Caco-2 (cell line): ENCODE measurements at regions not wholly inside any gene's neighbourhood (a gene's known extent, or its start where the extent isn't known, plus 50 kb on each side); places are given as distances from the start of the nearest gene placed in this dataset.

ENCODE experiments used
- BruUV-seq: library from RNA; stranded (reverse); fragments of 400-500 nt; replicated peaks from 2 replicates; lab custom pipeline; 2021; lab: Mats Ljungman, UMichigan
- CTCF ChIA-PET: fragments of 300-600 bp; sonication (Branson Sonifier 250); formaldehyde crosslinking; loops from one replicate; lab custom pipeline; 2022; ENCODE audit warnings: antibody characterized with exemption; lab: Charles Lee
- POLR2A ChIA-PET: fragments of 300-600 bp; sonication (Branson Sonifier 250); formaldehyde crosslinking; loops from one replicate; lab custom pipeline; 2022; ENCODE audit warnings: antibody characterized with exemption; lab: Charles Lee
- DNase-seq, 2 experiments: peaks; one replicate each; pipeline versions ENCODE4 v3.0.0 to v3.0.0-alpha.2; 2020 to 2022
- H3K27me3 ChIP-seq: replicated peaks from 2 replicates; pipeline ENCODE4 v1.6.0; 2011; ENCODE audit warnings: low read length; ENCODE audit not compliant: control insufficient read depth, insufficient read depth
- H3K36me3 ChIP-seq: 2 replicates; pipeline ENCODE4 v1.5.1; 2011; ENCODE audit warnings: low read length; ENCODE audit not compliant: control insufficient read depth, insufficient read depth
- H3K4me1 ChIP-seq: fragments of 250-450 bp; sonication (Bioruptor Pico); 2 replicates; pipeline ENCODE4 v1.5.1; 2020; ENCODE audit warnings: mild to moderate bottlenecking
- H3K4me3 ChIP-seq: 2 replicates; pipeline ENCODE4 v1.5.1; 2011; ENCODE audit warnings: low read depth, mild to moderate bottlenecking, control low read depth, low read length
- H3K9me3 ChIP-seq: fragments of 250-450 bp; sonication (Bioruptor Pico); 2 replicates; pipeline ENCODE4 v1.5.1; 2020; ENCODE audit warnings: mild to moderate bottlenecking, moderate library complexity
- H3K27ac Mint-ChIP-seq: one replicate; pipeline ENCODE4 v1.8.0; 2022; ENCODE audit warnings: mixed read lengths; ENCODE audit not compliant: unreplicated experiment
- H3K27me3 Mint-ChIP-seq: one replicate; pipeline ENCODE4 v1.8.0; 2022; ENCODE audit warnings: mixed read lengths; ENCODE audit not compliant: insufficient read depth, unreplicated experiment
- H3K36me3 Mint-ChIP-seq: one replicate; pipeline ENCODE4 v1.8.0; 2022; ENCODE audit warnings: mild to moderate bottlenecking, mixed read lengths; ENCODE audit not compliant: insufficient read depth, unreplicated experiment
- H3K4me1 Mint-ChIP-seq: one replicate; pipeline ENCODE4 v1.8.0; 2022; ENCODE audit warnings: low read depth, mixed read lengths; ENCODE audit not compliant: unreplicated experiment
- H3K4me3 Mint-ChIP-seq: one replicate; pipeline ENCODE4 v1.8.0; 2022; ENCODE audit warnings: mild to moderate bottlenecking, moderate library complexity, mixed read lengths; ENCODE audit not compliant: unreplicated experiment
- H3K9me3 Mint-ChIP-seq: one replicate; pipeline ENCODE4 v1.8.0; 2022; ENCODE audit warnings: mixed read lengths; ENCODE audit not compliant: unreplicated experiment
- intact Hi-C: fragments of 100-400 bp; cut with micrococcal nuclease; formaldehyde crosslinking; loops from one replicate; pipeline ENCODE4 v1.10.0; 2022; ENCODE audit not compliant: unreplicated experiment
- TF ChIP-seq, protein P1 (sequence below), 2 experiments: fragments of 200-600 bp in 1 of 2; IDR thresholded peaks; 1 replicate in 1 of 2; 2 replicates in 1 of 2; pipeline versions ENCODE4 v1.5.1 to v1.8.0; 2011 to 2022; ENCODE audit warnings: antibody characterized with exemption in 1 of 2, control low read depth in 1 of 2, inconsistent platforms in 1 of 2, low read depth in 1 of 2, low read length in 1 of 2, mild to moderate bottlenecking in 1 of 2, moderate library complexity in 1 of 2; ENCODE audit not compliant: insufficient read depth in 1 of 2, severe bottlenecking in 1 of 2, unreplicated experiment in 1 of 2

DNA sequence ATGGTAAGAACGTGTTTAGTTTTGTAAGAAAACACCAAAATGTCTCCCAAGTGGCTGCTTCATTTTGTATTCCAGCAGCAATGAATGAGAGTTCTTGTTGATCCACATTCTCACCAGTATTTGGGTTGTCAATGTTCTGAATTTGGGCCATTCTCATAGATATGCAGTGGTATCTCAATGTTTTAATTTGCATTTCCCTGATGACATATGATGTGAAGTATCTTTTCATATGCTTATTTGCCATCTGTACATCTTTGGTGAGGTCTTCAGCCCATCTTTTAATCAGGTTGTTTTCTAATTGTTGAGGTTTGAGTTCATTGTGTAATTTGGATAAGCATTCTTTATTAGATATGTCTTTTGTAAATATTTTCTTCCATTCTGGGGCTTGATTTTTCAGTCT lies 436.8 kb upstream of the IRAK1BP1 start:
- TF ChIP-seq, protein P1, sequence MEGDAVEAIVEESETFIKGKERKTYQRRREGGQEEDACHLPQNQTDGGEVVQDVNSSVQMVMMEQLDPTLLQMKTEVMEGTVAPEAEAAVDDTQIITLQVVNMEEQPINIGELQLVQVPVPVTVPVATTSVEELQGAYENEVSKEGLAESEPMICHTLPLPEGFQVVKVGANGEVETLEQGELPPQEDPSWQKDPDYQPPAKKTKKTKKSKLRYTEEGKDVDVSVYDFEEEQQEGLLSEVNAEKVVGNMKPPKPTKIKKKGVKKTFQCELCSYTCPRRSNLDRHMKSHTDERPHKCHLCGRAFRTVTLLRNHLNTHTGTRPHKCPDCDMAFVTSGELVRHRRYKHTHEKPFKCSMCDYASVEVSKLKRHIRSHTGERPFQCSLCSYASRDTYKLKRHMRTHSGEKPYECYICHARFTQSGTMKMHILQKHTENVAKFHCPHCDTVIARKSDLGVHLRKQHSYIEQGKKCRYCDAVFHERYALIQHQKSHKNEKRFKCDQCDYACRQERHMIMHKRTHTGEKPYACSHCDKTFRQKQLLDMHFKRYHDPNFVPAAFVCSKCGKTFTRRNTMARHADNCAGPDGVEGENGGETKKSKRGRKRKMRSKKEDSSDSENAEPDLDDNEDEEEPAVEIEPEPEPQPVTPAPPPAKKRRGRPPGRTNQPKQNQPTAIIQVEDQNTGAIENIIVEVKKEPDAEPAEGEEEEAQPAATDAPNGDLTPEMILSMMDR (IDR thresholded peaks at IDR 0.05; ENCODE audit: insufficient read depth in 1 of 2, low read depth in 1 of 2, low read length in 1 of 2, severe bottlenecking in 1 of 2, unreplicated experiment in 1 of 2): no peak
- Histone ChIP-seq H3K4me3 (no peak overlapping the region), H3K36me3 (no peaks in the 10 kb centered on the region), H3K27me3 (no peaks in the 10 kb centered on the region), H3K4me1 (no peaks in the 10 kb centered on the region), H3K9me3 (no peaks in the 10 kb centered on the region)
- Mint-ChIP-seq H3K27ac (no peak overlapping the region), H3K4me1 (no peaks in the 10 kb centered on the region), H3K9me3 (no peaks in the 10 kb centered on the region), H3K36me3 (no peaks in the 10 kb centered on the region), H3K27me3 (no peaks in the 10 kb centered on the region), H3K4me3 (no peak overlapping the region)
- BruUV-seq: no TSS peak
- ChIA-PET POLR2A (no interaction called here), CTCF (no interaction called here)
- intact Hi-C loops: no loop called here
- DNase-seq: no peak

DNA sequence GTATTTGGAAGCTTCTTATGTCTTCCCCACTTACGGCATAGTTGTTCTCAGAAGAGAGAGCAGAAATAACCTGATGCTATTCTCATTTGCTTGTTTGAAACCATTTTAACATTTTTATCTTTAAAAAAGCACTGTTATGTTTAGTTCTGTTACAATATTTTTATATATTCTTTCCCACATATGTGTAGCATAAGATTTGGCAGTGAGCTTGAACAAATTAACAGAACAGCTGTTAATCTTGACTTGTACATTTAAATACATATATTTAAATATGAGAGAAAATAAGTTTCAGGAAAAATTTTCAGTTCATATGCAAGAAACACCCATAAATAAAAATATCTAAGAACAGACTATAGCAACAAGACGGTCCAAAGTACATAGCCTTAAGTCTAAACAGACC lies 431.7 kb upstream of the IRAK1BP1 start:
- intact Hi-C loops: loop anchor here (1.0 to 5.0 kb wide), 2 partner anchors 97 to 375 kb away; no protein-coding TSS in a partner anchor
- no peaks in the 10 kb centered on the region for H3K36me3 ChIP-seq
- no peak for DNase-seq
- no peaks in the 10 kb centered on the region for H3K27me3 ChIP-seq
- TF ChIP-seq, protein P1 (IDR thresholded peaks at IDR 0.05; ENCODE audit: insufficient read depth in 1 of 2, low read depth in 1 of 2, low read length in 1 of 2, severe bottlenecking in 1 of 2, unreplicated experiment in 1 of 2): no peak
- no peak overlapping the region for H3K4me3 ChIP-seq
- no peaks in the 10 kb centered on the region for H3K4me1 ChIP-seq
- no peaks in the 10 kb centered on the region for H3K9me3 Mint-ChIP-seq
- H3K27me3 Mint-ChIP-seq: peaks cover 4% of the 10 kb centered on the region
- no peak overlapping the region for H3K27ac Mint-ChIP-seq
- ChIA-PET CTCF (interaction anchor here (0.7 to 1.9 kb wide), 2 partner anchors 183 to 374 kb away, joined by 3 to 8 read pairs; no protein-coding TSS in a partner anchor), POLR2A (no interaction called here)
- H3K9me3 ChIP-seq: no peaks in the 10 kb centered on the region
- no peaks in the 10 kb centered on the region for H3K4me1 Mint-ChIP-seq
- BruUV-seq: no TSS peak
- H3K36me3 Mint-ChIP-seq: no peaks in the 10 kb centered on the region
- no peak overlapping the region for H3K4me3 Mint-ChIP-seq

DNA sequence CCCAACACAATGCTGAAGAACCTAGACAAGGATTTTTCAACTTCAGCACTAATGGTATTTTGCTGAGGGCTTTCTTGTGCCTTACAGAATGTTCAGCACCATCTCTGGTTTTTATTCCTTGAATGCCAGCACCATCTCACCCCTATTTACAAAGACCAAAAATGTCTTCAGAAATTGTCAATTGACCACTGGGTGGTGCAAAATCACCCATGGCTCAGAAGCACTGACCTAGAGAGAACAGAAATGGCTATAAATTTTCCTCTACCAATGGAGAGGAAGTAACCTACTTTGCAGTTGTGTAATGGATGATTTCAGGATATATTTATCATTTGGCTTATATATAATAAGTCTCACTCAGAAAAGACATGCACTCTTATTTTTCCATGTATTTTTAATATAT lies 431.0 kb upstream of the IRAK1BP1 start:
- H3K27ac Mint-ChIP-seq: no peak overlapping the region
- no peaks in the 10 kb centered on the region for H3K4me1 ChIP-seq
- H3K4me3 Mint-ChIP-seq: no peak overlapping the region
- H3K9me3 Mint-ChIP-seq: no peaks in the 10 kb centered on the region
- H3K4me3 ChIP-seq: no peak overlapping the region
- TF ChIP-seq, protein P1 (IDR thresholded peaks at IDR 0.05; ENCODE audit: insufficient read depth in 1 of 2, low read depth in 1 of 2, low read length in 1 of 2, severe bottlenecking in 1 of 2, unreplicated experiment in 1 of 2): peak in 1 of 2 experiments; percentile 36
- peaks cover 4% of the 10 kb centered on the region for H3K27me3 Mint-ChIP-seq
- no TSS peak for BruUV-seq
- H3K4me1 Mint-ChIP-seq: no peaks in the 10 kb centered on the region
- ChIA-PET CTCF (interaction anchor here (0.7 to 1.9 kb wide), 2 partner anchors 182 to 374 kb away, joined by 3 to 8 read pairs; no protein-coding TSS in a partner anchor), POLR2A (no interaction called here)
- H3K36me3 ChIP-seq: no peaks in the 10 kb centered on the region
- no peaks in the 10 kb centered on the region for H3K27me3 ChIP-seq
- H3K36me3 Mint-ChIP-seq: no peaks in the 10 kb centered on the region
- intact Hi-C loops: loop anchor here (1.0 to 5.0 kb wide), 2 partner anchors 96 to 374 kb away; no protein-coding TSS in a partner anchor
- H3K9me3 ChIP-seq: no peaks in the 10 kb centered on the region
- peak in 1 of 2 experiments; percentile 38 for DNase-seq
